IMR-90 (cell line): ENCODE measurements at regions not wholly inside any gene's neighbourhood (a gene's known extent, or its start where the extent isn't known, plus 50 kb on each side); places are given as distances from the start of the nearest gene placed in this dataset.

Experiments used
- ATAC-seq: fragments of 200-7000 bp; cut with Tn5 transposase; 2 replicates; pipeline ENCODE4 v1.9.1; 2020; ENCODE audit warnings: low read depth, mild to moderate bottlenecking, moderate library complexity
- BruUV-seq: library from RNA; stranded (reverse); fragments of 400-500 nt; replicated peaks from 2 replicates; lab custom pipeline; 2021; lab: Mats Ljungman, UMichigan
- CTCF ChIA-PET: fragments of 300-600 bp; formaldehyde crosslinking; extraction: SDS; loops from one replicate; lab custom pipeline; 2021; ENCODE audit warnings: antibody characterized with exemption; lab: Yijun Ruan, JAX
- POLR2A ChIA-PET: fragments of 300-600 bp; sonication (Branson Sonifier 250); formaldehyde crosslinking; loops from one replicate; lab custom pipeline; 2022; ENCODE audit warnings: antibody characterized with exemption; ENCODE audit not compliant: unreplicated experiment; lab: Charles Lee
- DNase-seq: peaks from one replicate; pipeline ENCODE4 v3.0.0; 2013
- H2AFZ ChIP-seq: replicated peaks from 2 replicates; pipeline ENCODE3; 2013; ENCODE audit warnings: low read length, mild to moderate bottlenecking; ENCODE audit not compliant: poor library complexity
- H2AK5ac ChIP-seq: 2 replicates; pipeline ENCODE4 v1.6.1; 2013; ENCODE audit warnings: low read depth, low read length, inconsistent platforms
- H2AK9ac ChIP-seq: replicated peaks from 2 replicates; pipeline ENCODE3; 2013; ENCODE audit warnings: mild to moderate bottlenecking, low read depth, low read length, moderate library complexity; ENCODE audit not compliant: poor library complexity
- H2BK120ac ChIP-seq: 2 replicates; pipeline ENCODE4 v1.6.1; 2013; ENCODE audit warnings: low read depth, low read length, inconsistent platforms
- H2BK15ac ChIP-seq: 3 replicates; pipeline ENCODE4 v1.6.1; 2013; ENCODE audit warnings: low read depth, low read length, inconsistent platforms
- H2BK20ac ChIP-seq: 2 replicates; pipeline ENCODE4 v1.6.1; 2013; ENCODE audit warnings: low read depth, mild to moderate bottlenecking, inconsistent platforms, low read length, moderate library complexity
- H2BK5ac ChIP-seq: 2 replicates; pipeline ENCODE4 v1.6.1; 2013; ENCODE audit warnings: mild to moderate bottlenecking, low read depth, low read length, inconsistent platforms; ENCODE audit not compliant: poor library complexity, severe bottlenecking
- H3K14ac ChIP-seq: replicated peaks from 2 replicates; pipeline ENCODE4 v1.6.1; 2013; ENCODE audit warnings: low read depth, low read length, inconsistent platforms
- H3K18ac ChIP-seq: 2 replicates; pipeline ENCODE4 v1.6.1; 2013; ENCODE audit warnings: low read depth, low read length, control low read depth
- H3K23ac ChIP-seq: 2 replicates; pipeline ENCODE4 v1.6.1; 2013; ENCODE audit warnings: low read depth, low read length, inconsistent platforms
- H3K27ac ChIP-seq: 2 replicates; pipeline ENCODE4 v1.5.1; 2013; ENCODE audit warnings: mild to moderate bottlenecking, control low read depth, low read length; ENCODE audit not compliant: insufficient read depth
- H3K27me3 ChIP-seq: 2 replicates; pipeline ENCODE4 v1.6.1; 2013; ENCODE audit warnings: low read length; ENCODE audit not compliant: control insufficient read depth, insufficient read depth
- H3K36me3 ChIP-seq: 2 replicates; pipeline ENCODE4 v1.6.1; 2013; ENCODE audit warnings: low read length, mixed read lengths; ENCODE audit not compliant: control insufficient read depth, insufficient read depth
- H3K4ac ChIP-seq: 2 replicates; pipeline ENCODE4 v1.6.1; 2013; ENCODE audit warnings: low read depth, low read length, inconsistent platforms
- H3K4me1 ChIP-seq: 2 replicates; pipeline ENCODE4 v1.6.1; 2013; ENCODE audit warnings: low read length, mixed read lengths; ENCODE audit not compliant: control insufficient read depth, insufficient read depth
- H3K4me2 ChIP-seq: 2 replicates; pipeline ENCODE4 v1.6.1; 2013; ENCODE audit warnings: low read depth, mild to moderate bottlenecking, control low read depth, low read length, moderate library complexity
- H3K4me3 ChIP-seq: 2 replicates; pipeline ENCODE4 v1.5.1; 2013; ENCODE audit warnings: low read depth, mild to moderate bottlenecking, control low read depth, low read length, moderate library complexity; ENCODE audit not compliant: insufficient read depth
- H3K56ac ChIP-seq: 2 replicates; pipeline ENCODE4 v1.6.1; 2013; ENCODE audit warnings: low read length, inconsistent platforms; ENCODE audit not compliant: insufficient read depth; ENCODE audit errors: extremely low read depth
- H3K79me1 ChIP-seq, 2 experiments: 2 replicates each; pipeline ENCODE4 v1.6.1; 2013; ENCODE audit warnings: low read length in 2 of 2, inconsistent platforms in 1 of 2, low read depth in 1 of 2
- H3K9ac ChIP-seq: 2 replicates; pipeline ENCODE4 v1.6.1; 2013; ENCODE audit warnings: low read depth, low read length, control low read depth
- H3K9me1 ChIP-seq: 2 replicates; pipeline ENCODE4 v1.6.1; 2013; ENCODE audit warnings: low read length, inconsistent platforms; ENCODE audit not compliant: insufficient read depth
- H3K9me3 ChIP-seq: 2 replicates; pipeline ENCODE4 v1.6.1; 2013; ENCODE audit warnings: low read length; ENCODE audit not compliant: control insufficient read depth, insufficient read depth
- H4K20me1 ChIP-seq: 2 replicates; pipeline ENCODE4 v1.6.1; 2013; ENCODE audit warnings: low read length, inconsistent platforms; ENCODE audit not compliant: insufficient read depth
- H4K5ac ChIP-seq: 2 replicates; pipeline ENCODE4 v1.6.1; 2013; ENCODE audit warnings: mild to moderate bottlenecking, low read depth, low read length, control low read depth
- H4K8ac ChIP-seq, 2 experiments: 2 replicates each; pipeline ENCODE4 v1.6.1; 2013; ENCODE audit warnings: low read depth in 2 of 2, low read length in 2 of 2, control low read depth in 1 of 2, inconsistent platforms in 1 of 2
- H4K91ac ChIP-seq: 2 replicates; pipeline ENCODE4 v1.6.1; 2013; ENCODE audit warnings: low read depth, low read length, inconsistent platforms; ENCODE audit not compliant: insufficient read depth
- BHLHE40 ChIP-seq: fragments of 150-350 bp; IDR thresholded peaks from 2 replicates; pipeline ENCODE4 v1.6.1; 2016; ENCODE audit warnings: mild to moderate bottlenecking, low read depth, low read length
- CHD1 ChIP-seq: IDR thresholded peaks from 2 replicates; pipeline ENCODE4 v1.6.1; 2012; ENCODE audit warnings: low read depth, low read length, improper control_type of control experiment
- CTCF ChIP-seq: conservative IDR thresholded peaks from 2 replicates; pipeline ENCODE4 v1.5.1; 2012; ENCODE audit warnings: mild to moderate bottlenecking, low read depth, low read length, improper control_type of control experiment
- FOS ChIP-seq: fragments of 150-350 bp; IDR thresholded peaks from 2 replicates; pipeline ENCODE4 v1.6.1; 2016; ENCODE audit warnings: low read depth, low read length
- MAFK ChIP-seq: IDR thresholded peaks from 2 replicates; pipeline ENCODE4 v1.6.1; 2012; ENCODE audit warnings: low read depth, low read length, improper control_type of control experiment
- MAZ ChIP-seq: IDR thresholded peaks from 2 replicates; pipeline ENCODE4 v1.6.1; 2012; ENCODE audit warnings: low read depth, mild to moderate bottlenecking, low read length, improper control_type of control experiment, moderate library complexity, borderline replicate concordance
- NFE2L2 ChIP-seq: fragments of 150-350 bp; IDR thresholded peaks from 2 replicates; pipeline ENCODE4 v1.6.1; 2016; ENCODE audit warnings: low read depth, mild to moderate bottlenecking, low read length
- POLR2A ChIP-seq: IDR thresholded peaks from 2 replicates; pipeline ENCODE4 v1.6.1; 2012; ENCODE audit warnings: mild to moderate bottlenecking, low read depth, low read length
- RAD21 ChIP-seq: IDR thresholded peaks from 2 replicates; pipeline ENCODE4 v1.6.1; 2012; ENCODE audit warnings: low read length, improper control_type of control experiment
- RCOR1 ChIP-seq: IDR thresholded peaks from 2 replicates; pipeline ENCODE4 v1.6.1; 2012; ENCODE audit warnings: mild to moderate bottlenecking, low read length, improper control_type of control experiment; ENCODE audit not compliant: insufficient replicate concordance
- RFX5 ChIP-seq: IDR thresholded peaks from 2 replicates; pipeline ENCODE4 v1.8.0; 2012; ENCODE audit warnings: low read depth, mild to moderate bottlenecking, low read length, moderate library complexity
- SMC3 ChIP-seq: fragments of 150-350 bp; IDR thresholded peaks from 2 replicates; pipeline ENCODE4 v1.6.1; 2016; ENCODE audit warnings: low read depth, mild to moderate bottlenecking, antibody characterized with exemption, low read length, moderate library complexity
- WGBS, 2 experiments: methylation state at CpG; one replicate each; pipeline versions ENCODE4 v1.1.5 to v1.1.7; 2013; ENCODE audit warnings: missing lambda C conversion rate in 2 of 2; ENCODE audit not compliant: insufficient read length in 1 of 2; ENCODE audit errors: extremely low coverage in 2 of 2; 5-methylcytosine and 5-hydroxymethylcytosine counted together
- dilution Hi-C: fragments of 300-500 bp; cut with HindIII; formaldehyde crosslinking; loops from one replicate; pipeline ENCODE4 v1.14.3; 2018; ENCODE audit warnings: low sequenced_read_pairs; ENCODE audit not compliant: unreplicated experiment
- in situ Hi-C: fragments of 300-500 bp; cut with MboI; formaldehyde crosslinking; loops from 3 replicates; pipeline ENCODE4 v1.14.3; 2019; ENCODE audit warnings: low sequenced_read_pairs, inconsistent platforms, mixed read lengths
- intact Hi-C: fragments of 100-400 bp; cut with micrococcal nuclease; formaldehyde crosslinking; loops from 2 replicates; pipeline ENCODE4 v1.10.0; 2022
- TF ChIP-seq, protein P1 (sequence below): fragments of 150-350 bp; IDR thresholded peaks from 2 replicates; pipeline ENCODE4 v1.6.1; 2016; ENCODE audit warnings: low read depth, mild to moderate bottlenecking, low read length, moderate library complexity, borderline replicate concordance
- TF ChIP-seq, protein P2 (sequence below): fragments of 150-350 bp; IDR thresholded peaks from 2 replicates; pipeline ENCODE4 v1.6.1; 2017; ENCODE audit warnings: mild to moderate bottlenecking, antibody characterized with exemption, low read length, low read depth

DNA sequence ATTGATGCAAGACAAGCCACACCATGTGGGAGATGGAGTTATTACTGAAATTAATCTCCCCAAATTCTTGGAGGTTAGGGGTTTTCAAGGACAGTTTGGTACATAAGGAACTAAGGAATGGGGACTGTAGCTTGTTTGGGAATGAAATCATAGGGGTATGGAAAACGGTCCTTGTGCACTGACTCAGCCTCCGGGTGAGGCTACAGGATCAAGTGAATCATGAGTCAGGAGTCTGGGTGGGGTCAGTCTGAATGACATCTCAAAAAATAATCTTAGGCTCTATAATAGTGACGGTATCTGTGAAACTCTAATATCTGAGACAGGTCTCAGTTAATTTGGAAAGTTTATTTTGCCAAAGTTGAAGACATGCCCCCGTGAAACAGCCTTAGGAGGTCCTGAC, 128.5 kb upstream of the CYSLTR1 start:
- Histone ChIP-seq H2AK9ac (no peak overlapping the region), H3K56ac (no peak overlapping the region), H2BK15ac (no peak overlapping the region), H3K27ac (no peak overlapping the region), H3K23ac (no peak overlapping the region), H2AFZ (no peak overlapping the region), H3K4ac (no peak overlapping the region), H3K4me1 (no peaks in the 10 kb centered on the region), H4K20me1 (no peaks in the 10 kb centered on the region), H2BK120ac (no peak overlapping the region), H3K14ac (no peak overlapping the region), H3K4me2 (no peak overlapping the region), H3K9me1 (no peaks in the 10 kb centered on the region), H3K79me1 (no peaks in the 10 kb centered on the region), H3K18ac (no peak overlapping the region), H2AK5ac (no peak overlapping the region), H3K27me3 (no peaks in the 10 kb centered on the region), H3K9ac (no peak overlapping the region), H4K5ac (no peak overlapping the region), H2BK5ac (no peak overlapping the region), H3K36me3 (no peaks in the 10 kb centered on the region), H3K9me3 (no peaks in the 10 kb centered on the region), H3K4me3 (no peak overlapping the region), H4K91ac (no peak overlapping the region), H2BK20ac (no peak overlapping the region), H4K8ac (no peak overlapping the region)
- in situ Hi-C loops (no loop called here), dilution Hi-C loops (no loop called here), intact Hi-C loops (no loop called here)
- no peak for DNase-seq
- ChIA-PET CTCF (no interaction called here), POLR2A (no interaction called here)
- ATAC-seq, result no peak
- 34% methylated on average over 4 of the region's 4 CpGs; no CpG with 5 or more reads in 1 of the 2 experiments for WGBS, 2 experiments
- no peak for TF ChIP-seq CHD1
- no peak for TF ChIP-seq BHLHE40
- no peak for TF ChIP-seq SMC3
- no peak for TF ChIP-seq RAD21
- TF ChIP-seq FOS, result no peak
- TF ChIP-seq RCOR1, result no peak
- TF ChIP-seq MAZ, result no peak
- no peak for TF ChIP-seq CTCF
- TF ChIP-seq POLR2A, result no peak
- TF ChIP-seq, protein P1, sequence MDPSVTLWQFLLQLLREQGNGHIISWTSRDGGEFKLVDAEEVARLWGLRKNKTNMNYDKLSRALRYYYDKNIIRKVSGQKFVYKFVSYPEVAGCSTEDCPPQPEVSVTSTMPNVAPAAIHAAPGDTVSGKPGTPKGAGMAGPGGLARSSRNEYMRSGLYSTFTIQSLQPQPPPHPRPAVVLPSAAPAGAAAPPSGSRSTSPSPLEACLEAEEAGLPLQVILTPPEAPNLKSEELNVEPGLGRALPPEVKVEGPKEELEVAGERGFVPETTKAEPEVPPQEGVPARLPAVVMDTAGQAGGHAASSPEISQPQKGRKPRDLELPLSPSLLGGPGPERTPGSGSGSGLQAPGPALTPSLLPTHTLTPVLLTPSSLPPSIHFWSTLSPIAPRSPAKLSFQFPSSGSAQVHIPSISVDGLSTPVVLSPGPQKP, result no peak
- TF ChIP-seq, protein P2, sequence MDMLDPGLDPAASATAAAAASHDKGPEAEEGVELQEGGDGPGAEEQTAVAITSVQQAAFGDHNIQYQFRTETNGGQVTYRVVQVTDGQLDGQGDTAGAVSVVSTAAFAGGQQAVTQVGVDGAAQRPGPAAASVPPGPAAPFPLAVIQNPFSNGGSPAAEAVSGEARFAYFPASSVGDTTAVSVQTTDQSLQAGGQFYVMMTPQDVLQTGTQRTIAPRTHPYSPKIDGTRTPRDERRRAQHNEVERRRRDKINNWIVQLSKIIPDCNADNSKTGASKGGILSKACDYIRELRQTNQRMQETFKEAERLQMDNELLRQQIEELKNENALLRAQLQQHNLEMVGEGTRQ, result no peak
- TF ChIP-seq MAFK, result no peak
- TF ChIP-seq NFE2L2, result no peak
- no peak for TF ChIP-seq RFX5
- BruUV-seq, result no TSS peak
